ENCODE measurements at regions not wholly inside any gene's neighbourhood (a gene's known extent, or its start where the extent isn't known, plus 50 kb on each side); places are given as distances from the start of the nearest gene placed in this dataset.

DNA sequence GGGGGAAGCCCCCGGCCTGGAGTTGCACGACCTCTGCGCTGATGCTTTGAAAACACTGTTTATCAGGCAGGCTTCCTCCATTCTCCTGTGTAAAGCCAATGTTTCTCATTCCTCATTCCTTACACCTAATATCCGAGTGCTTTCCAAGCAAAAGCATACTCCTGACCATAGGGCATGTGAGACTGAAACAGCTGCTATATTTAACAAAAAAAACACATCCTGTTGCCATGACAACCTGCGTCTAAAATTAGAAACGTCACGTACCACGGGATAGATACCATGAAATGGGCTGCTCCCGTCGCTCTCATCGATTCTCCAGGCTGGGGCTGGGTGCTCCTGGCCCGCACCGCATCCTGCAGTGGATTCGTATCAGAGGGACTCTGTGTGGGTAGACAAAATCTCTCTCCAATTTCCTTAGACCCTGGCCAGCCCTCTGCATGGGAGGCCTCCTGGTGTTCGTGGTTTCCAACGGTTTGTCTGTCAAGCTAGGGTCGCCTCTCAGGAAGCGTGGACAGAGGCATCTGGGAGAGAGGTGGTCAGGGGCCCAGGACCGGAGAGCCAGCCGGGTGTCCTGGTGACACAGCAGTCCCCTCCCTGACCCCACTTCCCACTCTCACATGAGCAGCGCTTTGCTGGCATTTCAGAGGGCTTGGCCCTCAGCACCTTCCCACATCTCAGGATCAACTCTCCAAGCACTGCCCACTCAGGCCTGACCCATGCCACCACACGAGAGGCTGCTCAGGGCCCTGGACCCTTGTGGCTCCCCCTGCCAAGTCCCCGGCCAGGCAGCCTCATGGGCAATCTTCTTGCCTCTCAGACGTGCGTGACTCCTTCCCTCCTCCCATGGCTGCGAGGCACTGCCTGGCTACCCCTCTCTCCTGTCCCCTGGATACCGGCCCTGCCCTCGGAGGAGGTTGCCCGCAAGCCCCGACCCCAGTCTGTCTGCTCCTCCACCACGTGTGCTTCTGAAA, 268.1 kb downstream of the NDUFA10 start:
- Mint-ChIP-seq H3K27me3 (ENCODE audit: insufficient read depth, low read depth, poor library complexity) (peaks cover 4% of the 10 kb centered on the region), H3K9me3 (peaks cover under 1% of the 10 kb centered on the region; the same call in 1 of the 3 replicates), H3K4me1 (peaks cover 10% of the 10 kb centered on the region), H3K4me3 (no peak overlapping the region), H3K27ac (no peak overlapping the region), H3K36me3 (ENCODE audit: low read depth) (no peaks in the 10 kb centered on the region)
- Histone ChIP-seq H3K27ac (ENCODE audit: low read depth) (no peak overlapping the region), H3K4me2 (no peak overlapping the region), H3K36me3 (ENCODE audit: insufficient read depth) (no peaks in the 10 kb centered on the region), H2AFZ (no peak overlapping the region), H3K27me3 (ENCODE audit: insufficient read depth) (no peaks in the 10 kb centered on the region), H3K79me2 (replicated peaks; ENCODE audit: insufficient read depth) (no peaks in the 10 kb centered on the region), H4K20me1 (replicated peaks; ENCODE audit: insufficient read depth) (no peaks in the 10 kb centered on the region), H3K4me3 (no peak overlapping the region), H3K9me2 (ENCODE audit: insufficient read depth) (peaks cover 6% of the 10 kb centered on the region), H3K4me1 (ENCODE audit: insufficient read depth) (no peaks in the 10 kb centered on the region), H3F3A (replicated peaks; ENCODE audit: low read depth) (no peaks in the 10 kb centered on the region)
- no peak; the same call in 1 of the 3 replicates for ATAC-seq
- TF ChIP-seq, protein P1, sequence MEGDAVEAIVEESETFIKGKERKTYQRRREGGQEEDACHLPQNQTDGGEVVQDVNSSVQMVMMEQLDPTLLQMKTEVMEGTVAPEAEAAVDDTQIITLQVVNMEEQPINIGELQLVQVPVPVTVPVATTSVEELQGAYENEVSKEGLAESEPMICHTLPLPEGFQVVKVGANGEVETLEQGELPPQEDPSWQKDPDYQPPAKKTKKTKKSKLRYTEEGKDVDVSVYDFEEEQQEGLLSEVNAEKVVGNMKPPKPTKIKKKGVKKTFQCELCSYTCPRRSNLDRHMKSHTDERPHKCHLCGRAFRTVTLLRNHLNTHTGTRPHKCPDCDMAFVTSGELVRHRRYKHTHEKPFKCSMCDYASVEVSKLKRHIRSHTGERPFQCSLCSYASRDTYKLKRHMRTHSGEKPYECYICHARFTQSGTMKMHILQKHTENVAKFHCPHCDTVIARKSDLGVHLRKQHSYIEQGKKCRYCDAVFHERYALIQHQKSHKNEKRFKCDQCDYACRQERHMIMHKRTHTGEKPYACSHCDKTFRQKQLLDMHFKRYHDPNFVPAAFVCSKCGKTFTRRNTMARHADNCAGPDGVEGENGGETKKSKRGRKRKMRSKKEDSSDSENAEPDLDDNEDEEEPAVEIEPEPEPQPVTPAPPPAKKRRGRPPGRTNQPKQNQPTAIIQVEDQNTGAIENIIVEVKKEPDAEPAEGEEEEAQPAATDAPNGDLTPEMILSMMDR (conservative IDR thresholded peaks at IDR 0.05; ENCODE audit: low read depth in 2 of 2), result no peak
- no peak for TF ChIP-seq STAT1 (IDR thresholded peaks at IDR 0.05; ENCODE audit: unreplicated experiment)
- DNase-seq (ENCODE audit: low spot score), result no peak

DNA sequence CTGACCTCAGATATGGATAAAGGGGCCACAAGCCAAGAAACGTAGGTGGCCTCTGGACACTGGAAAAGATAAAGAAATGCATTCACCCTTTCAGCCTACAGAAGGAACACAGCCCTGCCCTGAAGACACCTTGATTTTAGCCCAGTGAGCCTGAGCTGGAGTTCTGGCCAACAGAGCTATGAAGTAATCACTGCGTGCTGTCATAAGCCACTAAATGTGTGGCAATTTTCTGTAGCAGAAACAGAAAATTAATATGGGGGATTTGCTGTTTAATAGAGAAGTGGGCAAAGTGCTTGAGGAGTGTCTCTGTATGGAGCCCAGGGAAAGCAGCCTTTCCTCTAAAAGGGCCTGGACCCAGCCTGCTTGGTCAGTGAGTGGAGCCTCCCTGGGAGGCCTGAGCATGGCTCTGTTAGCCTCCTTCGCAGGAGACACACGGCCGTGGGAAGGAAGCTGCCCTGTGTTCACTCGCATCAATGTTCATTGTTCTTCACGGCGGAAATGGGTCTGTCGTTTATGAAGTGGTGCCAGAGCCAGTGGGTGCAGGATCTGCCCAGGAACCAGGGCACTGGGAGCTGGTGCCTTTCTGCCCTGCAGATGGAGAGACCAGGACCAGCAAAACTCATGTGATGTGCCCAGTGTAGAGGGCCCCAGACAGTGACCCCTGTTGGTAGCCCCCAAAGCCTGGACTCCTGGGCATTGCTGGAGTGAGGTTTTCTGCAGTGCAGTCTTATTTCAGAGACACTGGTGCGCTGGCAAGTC, 268.9 kb downstream of the NDUFA10 start:
- no peaks in the 10 kb centered on the region for H3K4me1 ChIP-seq (ENCODE audit: insufficient read depth)
- no peak for TF ChIP-seq EZH2 (IDR thresholded peaks at IDR 0.05; ENCODE audit: low read depth, unreplicated experiment)
- TF ChIP-seq, protein P1 (conservative IDR thresholded peaks at IDR 0.05; ENCODE audit: low read depth in 2 of 2), result peak; percentile 10 to 43; a peak in 2 of 4 replicates
- H3K4me2 ChIP-seq, result no peak overlapping the region
- no peaks in the 10 kb centered on the region for H3K9me3 Mint-ChIP-seq
- peaks cover 5% of the 10 kb centered on the region for H3K27me3 Mint-ChIP-seq (ENCODE audit: insufficient read depth, low read depth, poor library complexity)
- H3F3A ChIP-seq (replicated peaks; ENCODE audit: low read depth), result no peaks in the 10 kb centered on the region
- DNase-seq (ENCODE audit: low spot score) (no peak), ATAC-seq (no peak; the same call in 2 of the 3 replicates)
- no peaks in the 10 kb centered on the region for H3K36me3 Mint-ChIP-seq (ENCODE audit: low read depth)
- H3K36me3 ChIP-seq (ENCODE audit: insufficient read depth), result no peaks in the 10 kb centered on the region
- H4K20me1 ChIP-seq (replicated peaks; ENCODE audit: insufficient read depth), result no peaks in the 10 kb centered on the region
- no peak overlapping the region for H3K4me3 Mint-ChIP-seq
- no peaks in the 10 kb centered on the region for H3K27me3 ChIP-seq (ENCODE audit: insufficient read depth)
- no peak overlapping the region for H3K27ac Mint-ChIP-seq
- H3K4me3 ChIP-seq, result no peak overlapping the region
- no peak overlapping the region for H3K27ac ChIP-seq (ENCODE audit: low read depth)
- H3K4me1 Mint-ChIP-seq, result peaks cover 12% of the 10 kb centered on the region
- no peaks in the 10 kb centered on the region for H3K79me2 ChIP-seq (replicated peaks; ENCODE audit: insufficient read depth)
- no peak overlapping the region for H2AFZ ChIP-seq
- peaks cover 6% of the 10 kb centered on the region for H3K9me2 ChIP-seq (ENCODE audit: insufficient read depth)
